Fibroblast of lung (primary cell): ENCODE measurements at regions not wholly inside any gene's neighbourhood (a gene's known extent, or its start where the extent isn't known, plus 50 kb on each side); places are given as distances from the start of the nearest gene placed in this dataset.

ENCODE experiments used
- CTCF ChIP-seq, 2 donors: IDR thresholded peaks in 1 of 2; conservative IDR thresholded peaks in 1 of 2; 1 replicate in 1 of 2; 2 replicates in 1 of 2; pipeline ENCODE4 v1.5.1; 2011 to 2012; ENCODE audit warnings: low read length in 2 of 2, control low read depth in 1 of 2, inconsistent platforms in 1 of 2, low read depth in 1 of 2, mild to moderate bottlenecking in 1 of 2
- EZH2 ChIP-seq: IDR thresholded peaks from 2 replicates; pipeline ENCODE4 v1.5.1; 2012; ENCODE audit warnings: low read length, control low read depth, mild to moderate bottlenecking; ENCODE audit errors: missing control alignments

DNA sequence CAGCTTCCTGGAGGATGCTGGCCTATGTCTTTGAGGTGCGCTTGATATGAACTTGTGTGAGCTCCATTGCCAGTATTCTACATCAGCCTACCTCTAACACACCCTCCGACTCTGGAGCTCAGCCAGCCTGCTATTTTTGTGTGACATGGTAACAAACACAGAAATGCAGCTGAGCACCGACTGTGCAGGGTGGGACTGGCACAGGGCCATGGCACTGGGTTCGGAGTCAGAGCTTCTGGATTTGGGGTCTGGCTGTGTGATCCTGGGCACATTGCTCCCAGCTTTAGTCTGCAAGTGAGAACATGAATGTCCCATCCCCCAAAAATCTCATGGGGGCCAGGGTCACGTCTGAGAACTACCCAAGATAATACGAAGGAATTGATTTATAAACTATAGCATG, 257.2 kb upstream of the CTBP2 start:
- no peak for TF ChIP-seq CTCF (conservative IDR thresholded peaks at IDR 0.05 in 1 of 2, IDR thresholded peaks at IDR 0.05 in 1 of 2; ENCODE audit: low read depth in 1 of 2, low read length in 2 of 2)
- no peak for TF ChIP-seq EZH2
